ENCODE measurements at regions not wholly inside any gene's neighbourhood (a gene's known extent, or its start where the extent isn't known, plus 50 kb on each side); places are given as distances from the start of the nearest gene placed in this dataset.

GRCh38 chr11:37072538-37073055 is 474.6 kb upstream of the RAG2 start:
- Histone ChIP-seq H3K9ac (ENCODE audit: control insufficient read depth, insufficient read depth, low read length) (no peak overlapping the region), H3K4me2 (ENCODE audit: control insufficient read depth, insufficient read depth) (no peak overlapping the region), H2AFZ (ENCODE audit: control insufficient read depth, low read depth, low read length) (no peak overlapping the region), H3K4me3 (no peak overlapping the region), H3K9me3 (replicated peaks; ENCODE audit: control insufficient read depth, insufficient read depth, low read length) (no peaks in the 10 kb centered on the region), H3K27me3 (replicated peaks in 1 of 2; ENCODE audit: control insufficient read depth in 2 of 2, insufficient read depth in 2 of 2, low read length in 1 of 2) (no peaks in the 10 kb centered on the region), H4K20me1 (ENCODE audit: control insufficient read depth, insufficient read depth) (no peaks in the 10 kb centered on the region), H3K36me3 (ENCODE audit: control insufficient read depth in 2 of 2, insufficient read depth in 2 of 2, low read length in 1 of 2) (no peaks in the 10 kb centered on the region), H3K79me2 (ENCODE audit: control insufficient read depth, insufficient read depth, low read length) (no peaks in the 10 kb centered on the region), H3K27ac (ENCODE audit: control insufficient read depth, insufficient read depth) (no peak overlapping the region), H3K4me1 (ENCODE audit: control insufficient read depth, insufficient read depth, low read length) (no peaks in the 10 kb centered on the region)
- CTCF ChIA-PET, result no interaction called here
- RAD21 ChIA-PET (ENCODE audit: unreplicated experiment), result no interaction called here
- intact Hi-C loops (cut with micrococcal nuclease; ENCODE audit: unreplicated experiment), result no loop called here
- SMC1A ChIA-PET (ENCODE audit: uncharacterized antibody, unreplicated experiment), result no interaction called here
- DNase-seq (ENCODE audit: low read depth, low spot score), result no peak
- in situ Hi-C loops (cut with MboI), result no loop called here
- no peak for FAIRE-seq
- no TSS peak for BruUV-seq (replicated peaks)
- POLR2A ChIA-PET, result no interaction called here
- 0% methylated on average over 1 of the region's 1 CpG for WGBS (ENCODE audit: insufficient coverage, insufficient replicate concordance, low lambda C conversion rate, missing lambda C conversion rate)
- TF ChIP-seq MAX (IDR thresholded peaks at IDR 0.05; ENCODE audit: low read depth, low read length) (no peak), NR2C1 (IDR thresholded peaks at IDR 0.05) (no peak), RAD21 (IDR thresholded peaks at IDR 0.05; ENCODE audit: insufficient read depth, low read depth, low read length) (no peak), NR2F1 (conservative IDR thresholded peaks at IDR 0.05) (no peak), ZNF274 (IDR thresholded peaks at IDR 0.05; ENCODE audit: insufficient read depth, insufficient read length) (no peak), SREBF2 (IDR thresholded peaks at IDR 0.05; ENCODE audit: low read length) (no peak), STAT3 (IDR thresholded peaks at IDR 0.05; ENCODE audit: low read depth, low read length) (no peak), ZNF217 (IDR thresholded peaks at IDR 0.05) (no peak), PKNOX1 (IDR thresholded peaks at IDR 0.05) (no peak), IRF4 (IDR thresholded peaks at IDR 0.05; ENCODE audit: low read depth, low read length) (no peak)
- no peak for ATAC-seq

All from GM12878 (cell line).